ENCODE measurements at regions not wholly inside any gene's neighbourhood (a gene's known extent, or its start where the extent isn't known, plus 50 kb on each side); places are given as distances from the start of the nearest gene placed in this dataset.

GRCh38 chr6:44046516-44047178, 80.6 kb downstream of the MRPL14 start:
- ATAC-seq (ENCODE audit: low read depth) (no peak), DNase-seq (no peak)
- Histone ChIP-seq H3K79me2 (ENCODE audit: control insufficient read depth, insufficient read depth, low read length) (no peaks in the 10 kb centered on the region), H3K4me1 (ENCODE audit: control insufficient read depth in 2 of 2, insufficient read depth in 2 of 2, low read length in 2 of 2) (no peaks in the 10 kb centered on the region), H3K4me2 (replicated peaks; ENCODE audit: low read depth, low read length, poor library complexity, severe bottlenecking) (no peak overlapping the region), H4K20me1 (ENCODE audit: control insufficient read depth, insufficient read depth, low read length, poor library complexity, severe bottlenecking) (no peaks in the 10 kb centered on the region), H3K4me3 (ENCODE audit: control extremely low read depth in 1 of 5, extremely low read depth in 1 of 5, insufficient read depth in 1 of 5, low read depth in 2 of 5, low read length in 4 of 5) (no peak overlapping the region), H3K36me3 (replicated peaks in 1 of 2; ENCODE audit: control extremely low read depth in 1 of 2, control insufficient read depth in 1 of 2, extremely low read depth in 1 of 2, insufficient read depth in 2 of 2, low read length in 1 of 2) (no peaks in the 10 kb centered on the region), H3K27ac (ENCODE audit: low read length in 2 of 2) (no peak overlapping the region), H3K27me3 (replicated peaks in 1 of 4; ENCODE audit: control extremely low read depth in 1 of 4, control insufficient read depth in 3 of 4, insufficient read depth in 4 of 4, low read length in 3 of 4) (peaks cover 0 to 6% (median 0%) of the 10 kb centered on the region in 4 experiments), H2AFZ (ENCODE audit: insufficient read depth, low read depth, low read length, poor library complexity, severe bottlenecking) (no peak overlapping the region), H3K9ac (ENCODE audit: low read length) (no peak overlapping the region), H3K9me3 (ENCODE audit: control extremely low read depth in 1 of 3, control insufficient read depth in 2 of 3, insufficient read depth in 1 of 3, low read length in 2 of 3) (peaks cover 0 to 3% (median 0%) of the 10 kb centered on the region in 3 donors)
- Mint-ChIP-seq H3K9me3 (ENCODE audit: insufficient read depth) (no peaks in the 10 kb centered on the region), H3K4me3 (no peak overlapping the region), H3K27me3 (peaks cover 12% of the 10 kb centered on the region), H3K27ac (no peak overlapping the region), H3K4me1 (no peaks in the 10 kb centered on the region)
- WGBS (ENCODE audit: insufficient coverage): 80% methylated on average over 6 of the region's 6 CpGs
- TF ChIP-seq EZH2 (IDR thresholded peaks at IDR 0.05; ENCODE audit: borderline replicate concordance, insufficient read depth, low read depth, low read length, poor library complexity, severe bottlenecking): no peak
- ChIA-PET CTCF (interaction anchor here (0.7 kb wide), 1 partner anchor 155 kb away, joined by 4 read pairs; no protein-coding TSS in a partner anchor), POLR2A (no interaction called here)
- intact Hi-C loops (cut with micrococcal nuclease): no loop called here

- ATAC-seq (ENCODE audit: low read depth) (no peak), DNase-seq (no peak)
- Histone ChIP-seq H3K4me2 (replicated peaks; ENCODE audit: low read depth, low read length, poor library complexity, severe bottlenecking) (no peak overlapping the region), H3K4me3 (ENCODE audit: control extremely low read depth in 1 of 5, extremely low read depth in 1 of 5, insufficient read depth in 1 of 5, low read depth in 2 of 5, low read length in 4 of 5) (no peak overlapping the region), H3K79me2 (ENCODE audit: control insufficient read depth, insufficient read depth, low read length) (no peaks in the 10 kb centered on the region), H3K36me3 (replicated peaks in 1 of 2; ENCODE audit: control extremely low read depth in 1 of 2, control insufficient read depth in 1 of 2, extremely low read depth in 1 of 2, insufficient read depth in 2 of 2, low read length in 1 of 2) (no peaks in the 10 kb centered on the region), H3K27ac (ENCODE audit: low read length in 2 of 2) (no peak overlapping the region), H3K27me3 (replicated peaks in 1 of 4; ENCODE audit: control extremely low read depth in 1 of 4, control insufficient read depth in 3 of 4, insufficient read depth in 4 of 4, low read length in 3 of 4) (peaks cover 0 to 4% (median 0%) of the 10 kb centered on the region in 4 experiments), H2AFZ (ENCODE audit: insufficient read depth, low read depth, low read length, poor library complexity, severe bottlenecking) (no peak overlapping the region), H3K9me3 (ENCODE audit: control extremely low read depth in 1 of 3, control insufficient read depth in 2 of 3, insufficient read depth in 1 of 3, low read length in 2 of 3) (peaks cover 0 to 3% (median 0%) of the 10 kb centered on the region in 3 donors), H3K9ac (ENCODE audit: low read length) (no peak overlapping the region), H3K4me1 (ENCODE audit: control insufficient read depth in 2 of 2, insufficient read depth in 2 of 2, low read length in 2 of 2) (no peaks in the 10 kb centered on the region), H4K20me1 (ENCODE audit: control insufficient read depth, insufficient read depth, low read length, poor library complexity, severe bottlenecking) (no peaks in the 10 kb centered on the region)
- intact Hi-C loops (cut with micrococcal nuclease): no loop called here
- no peaks in the 10 kb centered on the region for H3K4me1 Mint-ChIP-seq
- POLR2A ChIA-PET: no interaction called here
- no peak overlapping the region for H3K27ac Mint-ChIP-seq
- WGBS (ENCODE audit: insufficient coverage): no CpG with 5 or more reads among the region's 1 CpG
- peaks cover 12% of the 10 kb centered on the region for H3K27me3 Mint-ChIP-seq
- H3K4me3 Mint-ChIP-seq: no peak overlapping the region
- H3K9me3 Mint-ChIP-seq (ENCODE audit: insufficient read depth): no peaks in the 10 kb centered on the region
- TF ChIP-seq CTCF (IDR thresholded peaks at IDR 0.05): no peak
- TF ChIP-seq EZH2 (IDR thresholded peaks at IDR 0.05; ENCODE audit: borderline replicate concordance, insufficient read depth, low read depth, low read length, poor library complexity, severe bottlenecking): no peak
- CTCF ChIA-PET: no interaction called here
Observed at GRCh38 chr6:44045672-44046015, 81.6 kb downstream of the MRPL14 start.

All from B cell (primary cell).